GM19468 (cell line): ENCODE measurements at regions not wholly inside any gene's neighbourhood (a gene's known extent, or its start where the extent isn't known, plus 50 kb on each side); places are given as distances from the start of the nearest gene placed in this dataset.

Experiments
- ATAC-seq: cut with Tn5 transposase; IDR thresholded peaks from one replicate; pipeline ENCODE4 v1.9.1; 2021; ENCODE audit warnings: mild to moderate bottlenecking, moderate library complexity, moderate number of reproducible peaks; ENCODE audit not compliant: unreplicated experiment; ENCODE audit errors: extremely low read depth

DNA sequence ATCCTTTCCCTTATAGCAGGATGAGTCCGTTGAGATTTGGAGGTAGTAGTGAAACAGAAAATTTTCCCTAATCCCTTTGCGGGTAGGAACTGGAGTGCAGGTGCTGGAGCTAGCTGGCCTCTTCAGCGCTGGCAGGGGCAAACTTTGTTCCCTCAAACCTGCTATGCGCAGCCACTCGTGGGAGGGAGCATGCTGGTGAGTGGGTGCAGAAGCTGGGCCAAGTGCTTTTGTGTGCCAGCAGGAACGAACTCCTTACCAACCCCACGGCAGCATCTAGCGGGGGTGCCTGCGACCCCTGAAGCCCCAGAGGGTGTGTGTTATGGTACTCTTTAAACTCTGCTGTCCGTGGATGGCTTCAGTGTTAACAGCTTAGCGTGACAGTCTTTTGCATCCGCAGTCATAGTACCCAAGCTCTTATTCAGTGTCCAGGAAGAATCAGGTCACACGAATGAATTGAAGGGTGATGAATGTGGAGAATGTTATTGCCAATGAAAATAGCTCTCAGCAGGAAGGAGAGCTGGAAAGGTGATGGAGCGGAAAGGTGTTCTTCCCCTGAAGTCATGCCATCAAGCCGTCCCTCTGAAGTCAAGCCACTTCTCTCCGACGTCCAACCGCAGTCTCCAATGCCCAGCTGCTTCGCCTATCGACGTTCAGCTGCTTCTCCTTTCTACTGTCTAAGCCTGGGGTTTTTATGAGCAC, 1445.1 kb upstream of the CDH9 start:
- ATAC-seq, result no peak

DNA sequence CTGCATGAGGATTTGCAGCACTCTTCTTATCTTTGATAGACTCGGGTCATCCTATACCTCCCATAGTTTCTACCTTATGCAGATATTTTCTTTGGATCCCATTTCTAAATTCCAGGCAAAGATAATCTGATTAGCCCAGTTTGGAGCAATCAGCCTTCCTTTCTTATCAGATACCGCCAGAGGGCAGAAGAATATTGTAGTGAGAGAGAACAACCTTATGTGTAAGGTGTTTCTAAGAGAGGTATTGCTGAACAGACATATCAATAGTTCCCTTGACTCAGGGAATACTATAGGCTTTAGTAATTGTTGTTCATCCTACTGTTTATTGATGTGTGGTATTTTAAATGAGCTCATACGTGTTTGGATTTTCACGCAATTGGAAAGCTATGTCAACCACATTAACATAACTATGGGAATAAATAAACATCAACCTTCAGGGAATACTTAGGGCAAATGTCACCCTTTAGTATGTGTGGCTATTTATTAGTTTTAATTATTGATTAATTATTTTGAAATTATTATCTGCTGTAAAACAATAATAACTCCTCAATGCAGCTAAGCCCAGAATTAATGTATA, 1435.2 kb upstream of the CDH9 start:
- ATAC-seq, result no peak

DNA sequence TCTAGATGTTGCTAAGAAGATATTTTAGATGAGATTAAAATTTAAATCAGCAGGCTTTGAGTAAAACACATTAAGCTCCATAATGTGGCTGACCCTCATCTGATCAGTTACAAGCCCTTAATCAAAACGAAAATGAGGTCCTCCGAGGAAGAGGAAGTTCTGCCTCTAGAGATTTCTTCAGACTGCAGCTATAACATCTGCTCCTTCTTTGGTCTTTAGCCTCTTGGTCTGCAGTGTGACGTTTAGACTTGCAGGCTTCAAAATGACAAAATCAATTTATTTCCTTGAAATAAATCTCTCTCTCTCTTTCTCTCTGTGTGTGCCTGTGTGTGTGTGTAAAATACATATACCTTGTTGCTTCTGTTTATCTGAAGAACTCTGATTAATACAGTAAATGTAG, 1429.8 kb upstream of the CDH9 start:
- ATAC-seq, result no peak

DNA sequence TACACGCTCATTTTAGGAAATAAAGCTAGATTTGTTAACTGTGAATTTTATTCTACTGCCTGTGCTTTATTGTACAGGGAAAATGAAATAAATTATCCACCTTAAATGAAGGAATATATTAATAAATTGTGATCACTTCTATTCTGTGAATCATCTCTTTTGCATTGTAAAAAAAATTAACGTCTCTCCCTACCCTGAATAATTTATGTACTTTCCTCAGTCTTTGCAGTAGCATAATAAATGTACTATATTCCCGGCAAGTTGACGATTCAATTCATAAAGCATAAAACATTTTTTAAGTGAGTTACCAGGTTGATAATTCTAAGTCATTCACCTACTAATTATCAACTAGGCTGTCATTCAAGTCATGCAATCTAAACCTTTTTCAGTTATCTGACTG, 1425.3 kb upstream of the CDH9 start:
- no peak for ATAC-seq

DNA sequence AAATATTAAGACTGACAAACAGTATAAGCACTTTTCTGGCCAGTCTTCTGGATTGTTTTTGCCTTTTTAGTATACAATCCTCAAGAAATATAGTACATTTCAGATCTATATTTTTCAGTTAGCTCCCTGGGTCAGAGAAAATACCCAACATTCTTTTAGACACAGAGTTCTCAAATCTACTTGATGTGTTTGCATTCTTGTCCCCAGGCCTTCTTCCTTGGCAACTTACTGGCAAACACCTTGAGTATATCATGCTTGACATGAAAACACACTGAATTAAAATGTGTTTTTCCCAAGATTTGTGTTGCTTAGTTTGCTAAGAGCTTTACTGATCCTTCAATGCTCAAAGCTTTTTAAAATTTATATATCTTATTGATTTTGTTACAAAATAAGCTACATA, 1413.1 kb upstream of the CDH9 start:
- no peak for ATAC-seq

DNA sequence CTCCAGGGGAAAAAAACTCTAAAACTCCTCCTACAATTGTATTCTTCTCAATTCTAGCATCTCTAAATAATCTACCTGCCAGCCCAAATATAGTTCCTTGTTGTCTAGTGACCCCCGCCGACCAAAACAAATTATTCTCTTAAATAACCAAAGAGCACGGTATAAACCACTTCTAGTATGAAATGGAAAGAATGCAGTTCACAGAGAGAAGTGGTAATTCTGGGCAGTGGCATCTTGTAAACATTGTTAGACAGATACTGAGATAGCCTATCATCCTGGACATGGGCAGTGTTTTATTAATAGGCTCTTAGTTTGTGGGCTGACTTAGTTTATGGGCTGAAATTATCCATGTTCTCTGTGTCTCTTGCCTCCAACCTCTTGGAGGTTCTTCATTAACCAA, 1412.6 kb upstream of the CDH9 start:
- ATAC-seq, result no peak

GRCh38 chr5:28448791-28449190, 1410.4 kb upstream of the CDH9 start:
- ATAC-seq, result no peak

DNA sequence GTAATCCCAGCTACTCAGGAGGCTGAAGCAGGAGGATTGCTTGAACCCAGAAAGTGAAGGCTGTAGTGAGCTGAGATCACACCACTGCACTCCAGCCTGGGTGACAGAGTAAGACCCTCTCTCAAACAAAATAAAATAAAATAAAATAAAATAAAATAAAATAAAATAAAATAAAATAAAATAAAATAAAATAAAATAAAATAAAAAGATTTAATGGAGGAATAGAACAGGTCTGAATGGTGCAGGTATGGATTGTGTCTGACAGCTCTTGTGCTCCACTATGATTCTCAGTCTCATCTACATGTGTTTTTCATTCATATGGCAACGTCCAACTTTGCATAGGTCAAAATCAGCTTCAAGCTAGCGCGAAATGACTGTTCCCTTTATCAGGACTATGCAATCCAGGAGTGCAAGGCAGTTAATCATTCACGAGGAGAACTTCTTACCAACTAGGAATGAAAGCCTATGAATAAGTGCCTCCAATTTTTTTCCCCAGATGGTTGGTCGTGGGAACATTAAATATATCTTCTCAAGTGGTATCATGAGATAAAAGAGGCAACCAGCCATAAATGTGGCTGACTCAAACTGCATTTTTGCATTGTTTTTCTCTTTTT, 1392.3 kb upstream of the CDH9 start:
- ATAC-seq, result no peak

- ATAC-seq, result no peak
Observed at GRCh38 chr5:28421141-28421540, 1382.8 kb upstream of the CDH9 start.

DNA sequence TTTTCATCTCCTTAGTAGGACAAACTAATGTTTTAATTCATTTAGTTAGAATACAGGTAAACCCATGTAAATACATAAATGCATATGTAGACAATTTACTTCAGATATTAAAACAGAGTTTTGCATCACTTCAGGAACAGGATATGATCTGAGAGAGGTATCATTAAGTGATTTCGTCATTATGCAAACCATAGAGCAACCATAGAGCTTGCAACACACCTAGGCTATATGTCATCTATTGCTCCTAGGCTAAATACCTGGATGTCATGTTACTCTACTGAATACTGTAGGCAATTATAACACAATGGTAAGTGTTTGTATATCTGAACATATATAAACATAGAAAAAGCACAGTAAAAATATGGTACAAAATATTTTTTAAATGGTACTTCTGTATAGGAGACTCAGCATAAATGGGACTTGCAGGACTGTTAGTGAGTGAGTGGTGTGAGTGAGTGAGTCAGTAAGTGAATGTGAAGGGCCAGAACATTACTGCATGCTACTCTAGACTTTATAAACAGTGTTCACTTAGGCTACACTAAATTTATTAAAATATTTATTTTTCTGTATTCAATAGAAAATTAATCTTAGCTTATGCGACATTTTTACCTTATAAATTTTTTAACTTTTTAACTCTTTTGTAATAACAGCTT, 1377.5 kb upstream of the CDH9 start:
- ATAC-seq, result no peak

- ATAC-seq, result no peak
Observed at GRCh38 chr5:28414619-28415018, 1376.2 kb upstream of the CDH9 start.

DNA sequence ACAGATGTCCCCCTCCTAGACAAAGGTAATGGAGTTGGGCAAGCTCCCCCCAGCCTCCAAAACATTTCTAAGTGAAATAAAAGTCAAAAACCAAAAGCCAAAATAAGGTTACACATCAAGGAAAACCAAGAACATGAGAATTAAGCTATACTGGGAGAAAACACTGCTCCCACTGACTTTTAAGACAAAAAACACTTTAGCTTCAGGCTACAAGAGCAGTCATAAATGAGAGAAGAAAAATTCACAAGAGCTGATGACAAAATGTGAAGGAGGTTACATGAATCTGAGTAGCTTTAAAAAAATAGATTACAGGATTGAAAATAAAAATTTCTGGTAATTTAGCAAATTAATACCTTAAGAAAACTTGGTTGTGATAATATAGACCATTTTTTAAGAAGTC, 1370.3 kb upstream of the CDH9 start:
- ATAC-seq, result no peak

GRCh38 chr5:28408186-28408585, 1369.8 kb upstream of the CDH9 start:
- no peak for ATAC-seq

GRCh38 chr5:28404363-28405071, 1366.1 kb upstream of the CDH9 start:
- no peak for ATAC-seq

DNA sequence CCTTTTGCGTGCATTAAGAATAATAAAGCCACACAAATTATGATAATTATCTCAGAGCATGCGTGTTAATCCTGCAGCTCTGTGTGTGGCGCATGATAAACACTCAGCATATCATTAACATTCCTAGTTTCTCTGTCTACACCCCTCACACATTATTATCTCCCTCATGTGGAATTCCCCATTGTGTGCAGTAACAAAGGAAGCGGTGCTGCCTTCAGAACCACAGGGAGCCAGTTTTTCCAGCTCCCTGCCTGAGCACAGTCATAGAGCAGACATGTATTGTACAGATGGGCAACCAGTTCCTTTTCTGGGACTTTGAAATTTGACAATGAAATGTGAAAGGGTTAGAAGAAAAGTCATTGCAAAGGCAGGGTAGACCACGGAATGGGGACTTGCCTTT, 1365.5 kb upstream of the CDH9 start:
- no peak for ATAC-seq

GRCh38 chr5:28402590-28403301, 1364.4 kb upstream of the CDH9 start:
- ATAC-seq, result no peak

GRCh38 chr5:28400076-28400475, 1361.7 kb upstream of the CDH9 start:
- no peak for ATAC-seq

DNA sequence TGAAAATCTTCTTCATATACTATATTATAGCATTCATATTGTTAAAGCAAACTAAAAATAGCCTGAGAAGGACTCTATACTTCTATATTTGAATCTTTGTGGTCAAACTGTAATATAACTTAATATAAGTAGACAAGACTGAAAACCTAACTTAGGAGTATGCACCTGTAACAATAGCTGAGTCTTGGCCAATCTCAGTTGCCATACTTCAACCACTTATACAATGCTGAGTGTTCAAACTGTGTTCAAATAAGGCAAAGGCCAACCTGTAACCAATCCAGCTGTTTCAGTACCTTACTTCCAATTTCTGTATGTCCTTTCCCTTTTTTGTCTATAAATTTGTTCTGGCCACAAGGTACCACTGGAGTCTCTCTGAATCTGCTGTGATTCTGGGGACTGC, 1360.8 kb upstream of the CDH9 start:
- no peak for ATAC-seq

DNA sequence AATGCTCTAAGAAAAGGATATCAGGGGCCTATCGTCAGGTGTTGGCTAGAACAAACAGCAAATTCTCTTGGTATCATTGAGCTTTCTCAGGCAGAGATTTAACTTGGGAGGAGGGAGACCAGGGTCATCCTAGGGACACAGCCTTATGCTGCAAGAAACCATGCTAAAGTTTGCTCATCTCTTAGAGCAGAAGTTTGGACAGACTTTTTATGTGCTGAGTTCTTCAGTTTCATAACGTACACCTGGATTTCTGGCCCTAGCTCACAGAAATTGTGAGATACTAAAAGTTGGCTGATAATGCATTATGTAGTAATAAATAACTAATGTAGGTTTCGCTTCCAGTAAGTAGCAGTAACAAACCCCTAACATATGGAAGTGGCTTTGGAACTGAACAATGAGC, 1359.8 kb upstream of the CDH9 start:
- no peak for ATAC-seq

DNA sequence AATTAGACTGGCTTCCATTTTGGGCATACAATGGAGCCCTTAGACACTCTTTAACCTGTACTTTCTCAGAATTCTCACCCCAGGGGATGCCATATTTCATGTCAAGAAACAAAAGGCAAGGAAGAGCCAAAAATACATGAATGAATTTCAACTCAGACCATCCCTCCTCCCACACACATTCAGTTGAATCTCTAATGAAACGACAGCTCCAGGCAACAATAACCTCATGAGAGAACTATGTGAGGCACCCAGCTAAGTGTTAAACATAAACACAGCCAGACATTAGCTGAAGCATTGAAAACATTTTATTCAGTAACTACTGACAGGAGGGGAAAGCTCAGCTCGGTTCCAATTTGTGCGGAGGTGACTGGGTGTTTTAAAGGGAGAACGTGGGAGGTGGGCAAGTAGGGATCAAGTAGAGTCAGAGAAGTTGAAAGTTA, 1359.1 kb upstream of the CDH9 start:
- no peak for ATAC-seq
